PC-3 (cell line): ENCODE measurements at regions not wholly inside any gene's neighbourhood (a gene's known extent, or its start where the extent isn't known, plus 50 kb on each side); places are given as distances from the start of the nearest gene placed in this dataset.

Source experiments
- ATAC-seq: fragments of 200-7000 bp; cut with Tn5 transposase; 2 replicates; pipeline ENCODE4 v1.9.1; 2020; ENCODE audit warnings: mild to moderate bottlenecking, moderate library complexity
- BruUV-seq: library from RNA; stranded (reverse); fragments of 400-500 nt; replicated peaks from 2 replicates; lab custom pipeline; 2021; lab: Mats Ljungman, UMichigan
- CTCF ChIA-PET: fragments of 300-600 bp; sonication (Branson Sonifier 250); formaldehyde crosslinking; loops from one replicate; lab custom pipeline; 2022; ENCODE audit warnings: antibody characterized with exemption; lab: Charles Lee
- POLR2A ChIA-PET: fragments of 300-600 bp; sonication (Branson Sonifier 250); formaldehyde crosslinking; loops from one replicate; lab custom pipeline; 2022; ENCODE audit warnings: antibody characterized with exemption; ENCODE audit not compliant: unreplicated experiment; lab: Charles Lee
- DNase-seq: peaks from one replicate; pipeline ENCODE4 v3.0.0-alpha.2; 2015
- H2AFZ ChIP-seq: fragments of 300-600 bp; sonication (generic); 2 replicates; pipeline ENCODE4 v1.6.0; 2016; ENCODE audit warnings: antibody characterized with exemption, low read length
- H3F3A ChIP-seq: fragments of 300-600 bp; sonication (generic); one replicate; pipeline ENCODE4 v1.6.0; 2017; ENCODE audit warnings: antibody characterized with exemption, low read length, control low read depth, mild to moderate bottlenecking; ENCODE audit not compliant: unreplicated experiment
- H3K27ac ChIP-seq: fragments of 300-600 bp; sonication (generic); 2 replicates; pipeline ENCODE4 v1.5.1; 2016; ENCODE audit warnings: mild to moderate bottlenecking, low read length
- H3K27me3 ChIP-seq: fragments of 300-600 bp; sonication (generic); 2 replicates; pipeline ENCODE4 v1.6.1; 2016; ENCODE audit warnings: low read length, mixed read lengths
- H3K36me3 ChIP-seq: fragments of 300-600 bp; sonication (generic); 2 replicates; pipeline ENCODE4 v1.6.1; 2016; ENCODE audit warnings: low read depth, mixed run types, low read length, mixed read lengths
- H3K4me1 ChIP-seq: fragments of 300-600 bp; sonication (generic); 2 replicates; pipeline ENCODE4 v1.5.1; 2016; ENCODE audit warnings: low read length; ENCODE audit not compliant: insufficient read depth
- H3K4me2 ChIP-seq: fragments of 300-600 bp; sonication (generic); 2 replicates; pipeline ENCODE4 v1.6.0; 2016; ENCODE audit warnings: low read length
- H3K4me3 ChIP-seq: fragments of 300-600 bp; sonication (generic); 2 replicates; pipeline ENCODE4 v1.5.1; 2016; ENCODE audit warnings: mild to moderate bottlenecking, low read length, mixed read lengths
- H3K79me2 ChIP-seq: fragments of 300-600 bp; sonication (generic); 2 replicates; pipeline ENCODE4 v1.6.1; 2017; ENCODE audit warnings: low read length, mixed read lengths
- H3K9ac ChIP-seq: fragments of 300-600 bp; sonication (generic); 2 replicates; pipeline ENCODE4 v1.6.0; 2016; ENCODE audit warnings: mild to moderate bottlenecking, low read length
- H3K9me2 ChIP-seq: fragments of 300-600 bp; sonication (generic); replicated peaks from 2 replicates; pipeline ENCODE4 v1.6.1; 2016; ENCODE audit warnings: mixed run types, low read length, mixed read lengths
- H3K9me3 ChIP-seq: fragments of 300-600 bp; sonication (generic); 2 replicates; pipeline ENCODE4 v1.6.1; 2016; ENCODE audit warnings: low read length, mixed read lengths
- H4K20me1 ChIP-seq: fragments of 300-600 bp; sonication (generic); 2 replicates; pipeline ENCODE4 v1.6.1; 2016; ENCODE audit warnings: low read length, mixed read lengths
- EZH2 ChIP-seq: fragments of 300-600 bp; sonication (generic); IDR thresholded peaks from one replicate; pipeline ENCODE4 v1.6.1; 2017; ENCODE audit warnings: antibody characterized with exemption, mild to moderate bottlenecking, low read length; ENCODE audit not compliant: unreplicated experiment
- EZH2phosphoT487 ChIP-seq: fragments of 300-600 bp; sonication (generic); IDR thresholded peaks from 2 replicates; pipeline ENCODE4 v1.6.1; 2018; ENCODE audit warnings: mild to moderate bottlenecking, antibody characterized with exemption, low read length, borderline replicate concordance
- intact Hi-C: fragments of 100-400 bp; cut with micrococcal nuclease; formaldehyde crosslinking; loops from 2 replicates; pipeline ENCODE4 v1.9.0; 2023
- TF ChIP-seq, protein P1 (sequence below): fragments of 300-600 bp; sonication (generic); conservative IDR thresholded peaks from 2 replicates; pipeline ENCODE4 v1.5.1; 2017; ENCODE audit warnings: antibody characterized with exemption, low read depth, mild to moderate bottlenecking, low read length

DNA sequence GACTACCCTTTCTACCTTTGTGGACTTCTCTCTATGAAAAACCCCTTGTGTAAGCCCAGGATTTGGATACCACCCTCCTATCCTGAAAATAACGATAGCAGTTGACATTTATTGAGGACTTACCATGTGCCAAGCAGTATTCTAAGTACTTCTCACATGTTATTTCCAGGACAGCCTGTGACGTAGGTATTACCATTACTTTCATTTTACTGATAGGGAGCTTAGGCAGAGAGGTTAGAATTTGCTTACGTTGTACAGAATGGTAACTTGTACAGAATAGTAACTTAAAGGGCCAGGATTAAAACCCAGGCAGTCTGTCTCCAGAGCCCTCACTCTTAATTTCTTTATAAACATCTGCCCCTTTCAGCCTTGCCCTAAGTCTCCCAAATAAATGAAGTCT, 138.3 kb downstream of the NTMT2 start:
- Histone ChIP-seq H3F3A (no peaks in the 10 kb centered on the region), H3K9ac (no peak overlapping the region), H3K27me3 (peaks cover 39% of the 10 kb centered on the region), H3K79me2 (no peaks in the 10 kb centered on the region), H3K9me2 (no peaks in the 10 kb centered on the region), H3K4me1 (no peaks in the 10 kb centered on the region), H3K4me3 (no peak overlapping the region), H4K20me1 (no peaks in the 10 kb centered on the region), H3K4me2 (no peak overlapping the region), H3K9me3 (no peaks in the 10 kb centered on the region), H3K27ac (no peak overlapping the region), H3K36me3 (no peaks in the 10 kb centered on the region), H2AFZ (no peak overlapping the region)
- no TSS peak for BruUV-seq
- CTCF ChIA-PET, result no interaction called here
- POLR2A ChIA-PET, result no interaction called here
- DNase-seq (no peak), ATAC-seq (no peak)
- TF ChIP-seq, protein P1, sequence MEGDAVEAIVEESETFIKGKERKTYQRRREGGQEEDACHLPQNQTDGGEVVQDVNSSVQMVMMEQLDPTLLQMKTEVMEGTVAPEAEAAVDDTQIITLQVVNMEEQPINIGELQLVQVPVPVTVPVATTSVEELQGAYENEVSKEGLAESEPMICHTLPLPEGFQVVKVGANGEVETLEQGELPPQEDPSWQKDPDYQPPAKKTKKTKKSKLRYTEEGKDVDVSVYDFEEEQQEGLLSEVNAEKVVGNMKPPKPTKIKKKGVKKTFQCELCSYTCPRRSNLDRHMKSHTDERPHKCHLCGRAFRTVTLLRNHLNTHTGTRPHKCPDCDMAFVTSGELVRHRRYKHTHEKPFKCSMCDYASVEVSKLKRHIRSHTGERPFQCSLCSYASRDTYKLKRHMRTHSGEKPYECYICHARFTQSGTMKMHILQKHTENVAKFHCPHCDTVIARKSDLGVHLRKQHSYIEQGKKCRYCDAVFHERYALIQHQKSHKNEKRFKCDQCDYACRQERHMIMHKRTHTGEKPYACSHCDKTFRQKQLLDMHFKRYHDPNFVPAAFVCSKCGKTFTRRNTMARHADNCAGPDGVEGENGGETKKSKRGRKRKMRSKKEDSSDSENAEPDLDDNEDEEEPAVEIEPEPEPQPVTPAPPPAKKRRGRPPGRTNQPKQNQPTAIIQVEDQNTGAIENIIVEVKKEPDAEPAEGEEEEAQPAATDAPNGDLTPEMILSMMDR, result no peak
- TF ChIP-seq EZH2phosphoT487 (no peak), EZH2 (no peak)
- intact Hi-C loops, result no loop called here

DNA sequence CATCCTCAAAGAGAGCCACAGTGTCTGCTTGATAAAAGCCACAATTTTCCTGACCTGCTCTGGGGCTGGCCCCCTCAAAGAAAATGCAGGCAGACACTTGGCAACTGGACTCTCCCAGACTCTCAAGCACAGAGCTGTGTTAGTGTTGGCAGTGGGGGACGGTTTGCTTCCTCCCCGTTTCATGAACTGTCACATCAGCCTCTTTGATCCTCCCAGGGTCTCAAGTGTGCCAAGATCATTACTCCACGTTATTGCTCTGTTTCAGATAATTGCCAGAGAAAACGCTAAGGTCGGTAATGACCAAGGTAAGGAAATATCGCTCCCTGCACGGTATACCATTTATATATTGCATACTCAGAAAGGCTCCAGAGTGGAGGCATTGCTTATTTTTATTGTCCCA, 138.8 kb downstream of the NTMT2 start:
- intact Hi-C loops, result no loop called here
- Histone ChIP-seq H3K4me3 (no peak overlapping the region), H3K4me1 (no peaks in the 10 kb centered on the region), H3K36me3 (no peaks in the 10 kb centered on the region), H3K4me2 (no peak overlapping the region), H3K27ac (no peak overlapping the region), H3F3A (no peaks in the 10 kb centered on the region), H4K20me1 (no peaks in the 10 kb centered on the region), H3K27me3 (peaks cover 39% of the 10 kb centered on the region), H3K9me3 (no peaks in the 10 kb centered on the region), H2AFZ (no peak overlapping the region), H3K9ac (no peak overlapping the region), H3K9me2 (no peaks in the 10 kb centered on the region), H3K79me2 (no peaks in the 10 kb centered on the region)
- ATAC-seq, result no peak
- DNase-seq, result no peak
- TF ChIP-seq EZH2phosphoT487, result no peak
- TF ChIP-seq, protein P1, result no peak
- TF ChIP-seq EZH2, result no peak
- ChIA-PET POLR2A (no interaction called here), CTCF (no interaction called here)
- BruUV-seq, result no TSS peak

GRCh38 chr1:170284951-170285350, 139.2 kb downstream of the NTMT2 start:
- no peak for DNase-seq

More at GRCh38 chr1:170284951-170285350, 139.2 kb downstream of the NTMT2 start:
- Histone ChIP-seq H3F3A (no peaks in the 10 kb centered on the region), H3K4me2 (no peak overlapping the region), H3K4me3 (no peak overlapping the region), H3K79me2 (no peaks in the 10 kb centered on the region), H3K4me1 (no peaks in the 10 kb centered on the region), H4K20me1 (no peaks in the 10 kb centered on the region), H3K36me3 (no peaks in the 10 kb centered on the region), H2AFZ (no peak overlapping the region), H3K9me3 (no peaks in the 10 kb centered on the region), H3K9ac (no peak overlapping the region), H3K27ac (no peak overlapping the region), H3K27me3 (peaks cover 39% of the 10 kb centered on the region), H3K9me2 (no peaks in the 10 kb centered on the region)
- ChIA-PET POLR2A (no interaction called here), CTCF (no interaction called here)
- no TSS peak for BruUV-seq
- intact Hi-C loops, result no loop called here
- no peak for ATAC-seq
- TF ChIP-seq EZH2, result no peak
- TF ChIP-seq EZH2phosphoT487, result no peak
- TF ChIP-seq, protein P1, result no peak
